ACC112 (cell line): ENCODE measurements at regions not wholly inside any gene's neighbourhood (a gene's known extent, or its start where the extent isn't known, plus 50 kb on each side); places are given as distances from the start of the nearest gene placed in this dataset.

Experiments
- H2AFZ ChIP-seq: fragments of 200-600 bp; sonication (generic); one replicate; pipeline ENCODE4 v1.6.0; 2017; ENCODE audit warnings: antibody characterized with exemption, low read length; ENCODE audit not compliant: unreplicated experiment
- H3K27ac ChIP-seq: fragments of 200-600 bp; sonication (generic); 2 replicates; pipeline ENCODE4 v1.5.1; 2014; ENCODE audit warnings: low read depth, mild to moderate bottlenecking, antibody characterized with exemption, low read length, moderate library complexity
- H3K27me3 ChIP-seq: fragments of 200-600 bp; sonication (generic); 2 replicates; pipeline ENCODE4 v1.6.1; 2014; ENCODE audit warnings: mild to moderate bottlenecking, antibody characterized with exemption, low read length, moderate library complexity, mixed read lengths; ENCODE audit not compliant: insufficient read depth
- H3K36me3 ChIP-seq: fragments of 200-600 bp; sonication (generic); 2 replicates; pipeline ENCODE4 v1.6.1; 2016; ENCODE audit warnings: mild to moderate bottlenecking, antibody characterized with exemption, low read length, moderate library complexity, mixed read lengths; ENCODE audit not compliant: insufficient read depth
- H3K4me1 ChIP-seq: fragments of 200-600 bp; sonication (generic); one replicate; pipeline ENCODE4 v1.6.1; 2016; ENCODE audit warnings: low read length, mixed read lengths; ENCODE audit not compliant: insufficient read depth, unreplicated experiment, control insufficient read depth
- H3K4me3 ChIP-seq: fragments of 200-600 bp; sonication (generic); 2 replicates; pipeline ENCODE4 v1.5.1; 2014; ENCODE audit warnings: mild to moderate bottlenecking, low read depth, low read length
- H3K79me2 ChIP-seq: fragments of 200-600 bp; sonication (generic); one replicate; pipeline ENCODE4 v1.6.0; 2016; ENCODE audit warnings: low read length; ENCODE audit not compliant: control insufficient read depth, unreplicated experiment, insufficient read depth

DNA sequence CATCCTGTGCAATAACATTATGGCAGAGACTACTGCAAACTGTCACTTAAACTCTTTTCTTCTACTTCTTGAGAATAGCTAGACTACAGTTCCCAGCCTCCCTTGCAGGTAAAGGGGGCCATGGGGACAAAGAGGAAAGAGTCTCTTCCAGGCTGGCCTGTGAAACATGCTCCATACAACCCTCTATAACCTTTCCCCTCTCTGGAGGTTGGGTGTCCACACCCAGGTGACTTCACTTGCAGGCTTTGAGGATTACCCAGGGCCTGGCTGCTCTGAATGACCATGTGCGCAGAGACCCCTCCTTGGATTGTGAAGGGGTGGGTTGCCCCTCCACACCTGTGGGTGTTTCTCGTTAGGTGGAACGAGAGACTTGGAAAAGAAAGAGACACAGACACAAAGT is 84.1 kb downstream of the SEC61G start:
- Histone ChIP-seq H3K27me3 (peaks cover 25% of the 10 kb centered on the region), H3K79me2 (no peaks in the 10 kb centered on the region), H2AFZ (no peak overlapping the region), H3K4me3 (no peak overlapping the region), H3K36me3 (no peaks in the 10 kb centered on the region), H3K4me1 (no peaks in the 10 kb centered on the region), H3K27ac (no peak overlapping the region)

DNA sequence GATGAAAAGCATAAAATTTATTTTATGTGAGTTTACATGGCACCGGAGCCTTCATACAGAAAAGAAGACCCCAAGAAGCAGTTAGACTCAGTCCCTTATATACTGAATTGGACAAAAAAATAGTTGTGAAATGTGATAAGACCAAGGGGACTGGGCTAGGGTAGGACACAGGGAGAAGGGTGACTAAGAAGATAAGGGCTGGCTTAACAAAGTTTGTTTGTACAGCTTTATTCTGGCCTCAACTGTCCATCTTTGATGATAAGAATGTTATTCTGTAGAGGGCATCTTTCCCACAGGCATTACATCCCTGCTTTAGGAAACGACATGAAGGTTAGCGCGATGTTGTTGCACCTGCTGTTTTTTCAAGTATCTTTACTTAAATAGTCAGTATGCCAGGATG is 86.5 kb downstream of the SEC61G start:
- H3K36me3 ChIP-seq: no peaks in the 10 kb centered on the region
- H3K27ac ChIP-seq: no peak overlapping the region
- peaks cover 25% of the 10 kb centered on the region for H3K27me3 ChIP-seq
- no peak overlapping the region for H3K4me3 ChIP-seq
- H3K4me1 ChIP-seq: no peaks in the 10 kb centered on the region
- no peaks in the 10 kb centered on the region for H3K79me2 ChIP-seq
- no peak overlapping the region for H2AFZ ChIP-seq

DNA sequence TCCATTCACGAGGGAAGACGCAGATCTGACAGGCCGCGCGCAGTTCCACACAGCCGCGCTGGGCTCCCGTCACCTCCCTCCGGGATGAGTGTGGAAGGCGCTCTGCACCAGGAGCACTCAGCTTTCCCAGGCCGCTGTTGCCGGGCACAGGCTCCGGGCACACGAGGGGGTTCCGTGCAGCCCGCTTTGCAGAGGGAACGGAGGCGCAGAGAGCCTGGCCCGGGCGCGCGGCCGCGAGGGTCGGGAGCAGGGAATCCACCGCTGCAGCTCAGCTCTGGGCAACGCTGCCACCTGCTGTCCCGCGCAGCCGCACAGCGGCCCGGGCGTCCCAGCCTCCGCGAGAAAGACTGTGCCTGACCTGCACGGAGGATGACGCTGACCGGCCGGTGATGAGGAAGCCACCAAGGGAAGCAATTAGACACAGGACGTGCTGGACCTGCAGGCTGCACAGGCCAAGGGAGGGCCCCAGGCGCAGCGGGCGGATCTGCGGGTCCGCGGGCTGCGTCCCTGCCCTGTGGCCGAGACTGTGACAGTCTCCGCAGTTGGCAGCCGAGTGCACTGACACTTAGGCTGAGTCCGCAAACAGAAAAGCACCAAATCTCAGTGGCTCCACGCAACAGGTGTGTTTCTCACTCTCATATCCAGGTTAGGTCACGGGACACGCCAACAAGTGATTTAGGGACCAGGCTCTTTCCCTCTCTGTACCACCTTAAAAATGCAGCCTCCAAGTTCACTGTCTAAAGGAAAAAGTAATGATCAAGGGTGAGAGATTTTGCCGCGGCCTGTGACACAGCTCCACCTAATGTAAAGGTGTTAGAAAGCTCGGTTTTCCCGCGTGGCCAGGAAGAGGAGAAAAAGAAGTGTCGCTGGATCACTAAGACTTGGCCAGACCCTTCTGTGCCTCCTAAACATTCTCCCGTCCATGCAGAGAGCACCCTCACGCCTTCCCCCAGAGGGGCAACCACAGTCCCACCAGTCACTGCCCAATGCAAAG is 94.5 kb downstream of the SEC61G start:
- no peaks in the 10 kb centered on the region for H3K4me1 ChIP-seq
- no peaks in the 10 kb centered on the region for H3K79me2 ChIP-seq
- no peak overlapping the region for H3K27ac ChIP-seq
- no peak overlapping the region for H3K4me3 ChIP-seq
- peaks cover 56% of the 10 kb centered on the region for H3K27me3 ChIP-seq
- no peaks in the 10 kb centered on the region for H3K36me3 ChIP-seq
- H2AFZ ChIP-seq: no peak overlapping the region

DNA sequence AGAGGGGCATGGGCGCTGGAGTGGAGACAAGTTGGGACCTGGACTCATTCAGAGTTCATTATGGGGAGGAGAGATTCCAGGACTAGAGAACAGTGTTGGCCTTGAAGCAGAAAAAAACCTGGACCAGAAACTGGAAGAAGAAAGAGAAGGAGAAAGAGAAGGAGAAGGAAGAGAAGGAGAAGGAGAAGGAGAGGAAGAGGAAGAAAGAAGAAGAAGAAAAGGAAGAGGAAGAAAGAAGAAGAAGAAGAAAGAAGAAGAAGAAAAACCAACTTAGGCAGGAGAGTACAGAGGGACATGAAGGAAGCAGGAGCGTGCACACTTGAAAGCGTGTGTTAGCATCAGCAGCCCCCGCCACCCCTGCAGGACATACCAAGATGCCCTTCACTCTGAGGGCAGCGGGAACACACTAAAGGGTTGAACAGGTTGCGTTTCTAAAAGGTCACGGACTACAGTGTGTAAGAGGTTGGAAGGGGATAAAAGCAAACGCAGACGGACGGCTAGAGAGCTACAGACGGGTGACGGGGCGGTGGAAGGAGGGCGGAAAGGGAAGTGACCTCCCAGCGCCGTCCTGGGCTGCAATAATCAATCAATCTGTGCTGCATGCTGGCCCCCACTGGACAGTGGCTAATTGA is 95.3 kb downstream of the SEC61G start:
- Histone ChIP-seq H3K4me1 (no peaks in the 10 kb centered on the region), H3K36me3 (no peaks in the 10 kb centered on the region), H3K4me3 (no peak overlapping the region), H2AFZ (no peak overlapping the region), H3K79me2 (no peaks in the 10 kb centered on the region), H3K27me3 (peaks cover 56% of the 10 kb centered on the region), H3K27ac (no peak overlapping the region)

DNA sequence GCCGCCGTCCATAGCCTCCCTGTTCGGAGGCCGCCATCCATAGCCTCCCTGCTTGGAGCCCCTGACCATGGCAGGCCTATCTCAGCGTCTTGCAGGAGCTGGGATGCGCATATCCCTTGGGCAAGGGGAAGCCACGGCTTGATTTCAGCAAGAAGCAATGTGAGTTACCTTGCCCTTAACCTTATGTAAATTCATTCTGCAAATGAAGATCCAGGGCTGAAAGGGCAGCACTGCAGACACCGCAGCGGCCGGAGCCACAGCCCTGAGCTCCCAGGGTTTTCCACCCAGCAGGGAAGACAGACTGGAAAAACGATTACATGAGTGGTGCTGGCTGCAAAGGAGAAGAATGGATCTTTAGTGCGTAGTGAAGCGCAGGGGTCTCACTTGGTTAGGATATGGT is 95.8 kb downstream of the SEC61G start:
- Histone ChIP-seq H3K27ac (no peak overlapping the region), H3K36me3 (no peaks in the 10 kb centered on the region), H3K27me3 (peaks cover 56% of the 10 kb centered on the region), H3K4me1 (no peaks in the 10 kb centered on the region), H3K79me2 (no peaks in the 10 kb centered on the region), H3K4me3 (no peak overlapping the region), H2AFZ (no peak overlapping the region)

DNA sequence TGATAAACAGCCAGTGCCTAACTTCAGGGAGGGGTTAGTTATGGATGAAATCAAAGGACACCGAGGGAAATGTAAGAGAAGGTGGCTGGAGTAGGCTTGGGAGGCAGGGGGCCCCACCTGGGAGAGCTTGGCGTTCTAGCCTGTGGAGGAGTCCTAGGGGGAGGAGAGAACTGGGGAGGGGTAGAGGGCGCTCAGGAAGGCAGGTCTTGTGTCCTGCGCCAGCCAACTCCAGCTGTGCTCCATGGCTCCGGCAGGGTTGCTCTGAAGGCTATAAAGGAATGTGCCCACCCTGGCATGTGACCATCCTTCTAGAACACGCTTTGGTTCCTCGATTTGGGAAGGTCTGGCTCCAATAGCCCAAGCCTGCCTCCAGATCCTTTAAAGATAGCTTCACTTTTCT is 96.3 kb downstream of the SEC61G start:
- Histone ChIP-seq H3K4me1 (no peaks in the 10 kb centered on the region), H3K4me3 (no peak overlapping the region), H3K36me3 (no peaks in the 10 kb centered on the region), H2AFZ (no peak overlapping the region), H3K27me3 (peaks cover 56% of the 10 kb centered on the region), H3K27ac (no peak overlapping the region), H3K79me2 (no peaks in the 10 kb centered on the region)

DNA sequence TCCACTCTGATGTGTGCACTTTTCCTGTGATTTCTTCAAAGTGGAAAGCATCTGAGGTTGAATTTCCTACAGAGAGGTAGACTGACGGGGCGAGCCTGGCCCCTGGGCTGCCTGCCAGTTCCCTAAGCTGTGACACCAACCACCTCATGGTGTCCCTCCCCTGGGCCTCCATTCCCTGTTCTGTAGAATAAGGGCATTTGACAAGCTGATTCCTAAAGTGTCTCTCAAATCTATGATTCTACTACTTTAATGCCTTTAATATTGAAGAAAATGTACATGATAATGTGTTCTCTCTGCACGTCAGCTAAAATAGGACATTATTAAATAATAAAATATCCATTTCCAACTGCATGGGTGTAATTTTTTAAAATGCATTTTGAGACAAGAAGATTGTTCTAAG is 105.1 kb downstream of the SEC61G start:
- Histone ChIP-seq H3K79me2 (no peaks in the 10 kb centered on the region), H3K27me3 (no peaks in the 10 kb centered on the region), H2AFZ (no peak overlapping the region), H3K4me3 (no peak overlapping the region), H3K36me3 (no peaks in the 10 kb centered on the region), H3K4me1 (no peaks in the 10 kb centered on the region), H3K27ac (no peak overlapping the region)

DNA sequence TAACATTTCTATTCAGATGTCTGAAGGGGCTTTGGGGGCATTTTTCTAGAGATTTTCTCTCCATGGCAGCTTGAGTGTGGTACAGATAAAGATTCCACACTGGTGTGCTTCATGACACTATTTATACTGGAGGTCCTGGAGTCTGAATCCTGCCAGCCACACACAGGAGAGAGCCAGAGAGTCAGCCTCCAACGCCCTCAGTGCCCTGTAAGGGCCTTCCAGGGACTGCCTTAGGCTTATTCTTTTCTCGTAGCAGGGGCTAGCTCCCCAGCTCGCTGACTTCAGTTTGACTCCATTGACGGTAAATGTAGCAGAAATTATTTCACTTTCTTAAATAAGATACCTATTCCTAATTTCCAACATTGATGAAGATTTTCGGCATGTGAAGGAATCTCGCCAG is 100.9 kb downstream of the VSTM2A start:
- Histone ChIP-seq H3K4me1 (no peaks in the 10 kb centered on the region), H3K36me3 (no peaks in the 10 kb centered on the region), H3K27ac (no peak overlapping the region), H3K4me3 (no peak overlapping the region), H3K27me3 (no peaks in the 10 kb centered on the region), H2AFZ (no peak overlapping the region), H3K79me2 (no peaks in the 10 kb centered on the region)

DNA sequence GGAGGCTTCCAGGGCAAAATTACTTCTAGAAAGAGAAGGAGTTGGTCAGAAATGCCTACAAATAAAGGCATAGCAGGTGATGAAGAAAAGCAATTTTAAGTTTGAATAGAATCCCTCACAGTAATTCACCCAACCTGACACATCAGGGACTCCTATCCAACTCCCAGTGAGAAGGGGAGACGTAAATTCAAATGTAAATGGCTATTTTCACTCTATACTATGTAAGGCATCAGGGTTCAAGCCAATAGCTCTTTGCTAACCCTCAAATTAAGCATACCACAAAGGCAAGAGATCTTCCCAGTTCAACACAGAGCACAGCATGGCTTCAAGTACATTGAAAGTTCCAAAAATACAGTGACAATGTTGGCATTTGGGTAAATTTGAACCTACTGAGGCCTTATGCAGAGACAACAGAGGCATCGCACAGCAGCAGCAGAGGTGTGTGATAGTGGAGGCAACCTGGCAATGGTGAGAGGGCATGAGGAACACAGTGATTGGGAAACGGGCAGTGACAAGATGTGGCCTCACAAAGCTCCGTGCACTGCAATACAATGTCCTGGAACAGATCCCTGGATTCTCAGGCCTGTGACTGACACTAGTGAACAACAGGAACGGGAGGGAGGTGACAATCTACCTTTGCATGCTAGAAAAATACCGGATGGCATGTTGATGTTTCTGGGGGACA is 95.7 kb downstream of the VSTM2A start:
- H3K27ac ChIP-seq: no peak overlapping the region
- no peaks in the 10 kb centered on the region for H3K4me1 ChIP-seq
- H3K27me3 ChIP-seq: no peaks in the 10 kb centered on the region
- no peaks in the 10 kb centered on the region for H3K79me2 ChIP-seq
- no peaks in the 10 kb centered on the region for H3K36me3 ChIP-seq
- no peak overlapping the region for H3K4me3 ChIP-seq
- no peak overlapping the region for H2AFZ ChIP-seq

DNA sequence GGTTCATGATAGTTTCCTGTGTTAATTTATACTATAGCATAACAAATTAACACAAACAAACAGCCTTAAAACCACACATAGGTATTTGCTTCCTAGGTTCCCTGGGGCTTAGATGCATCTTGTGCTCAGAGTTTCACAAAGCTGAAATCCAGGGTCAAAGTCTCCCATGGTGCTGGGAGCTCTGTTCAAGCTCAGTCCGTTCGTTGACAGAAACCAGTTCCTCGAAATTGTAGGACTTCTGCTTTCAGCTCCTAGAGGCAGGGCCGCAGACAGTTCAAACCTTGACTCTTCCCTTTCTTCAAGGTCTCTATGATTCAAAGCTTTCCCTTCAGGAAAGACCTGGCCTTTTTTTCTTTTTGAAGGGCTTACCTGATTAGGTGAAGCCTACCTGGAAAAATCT is 90.5 kb downstream of the VSTM2A start:
- Histone ChIP-seq H3K79me2 (no peaks in the 10 kb centered on the region), H3K27me3 (no peaks in the 10 kb centered on the region), H3K36me3 (no peaks in the 10 kb centered on the region), H3K4me1 (no peaks in the 10 kb centered on the region), H3K27ac (no peak overlapping the region), H2AFZ (no peak overlapping the region), H3K4me3 (no peak overlapping the region)
